A673 (cell line): ENCODE measurements at regions not wholly inside any gene's neighbourhood (a gene's known extent, or its start where the extent isn't known, plus 50 kb on each side); places are given as distances from the start of the nearest gene placed in this dataset.
"Not testable (repeated sequence)": the region's sequence is repeated elsewhere in the genome, so short reads cannot be mapped to it uniquely, and the experiment has no call there.

Experiments
- BruUV-seq: library from RNA; stranded (reverse); fragments of 400-500 nt; replicated peaks from 2 replicates; lab custom pipeline; 2021; lab: Mats Ljungman, UMichigan
- CTCF ChIA-PET: fragments of 300-600 bp; sonication (Branson Sonifier 250); formaldehyde crosslinking; loops from one replicate; lab custom pipeline; 2022; ENCODE audit warnings: antibody characterized with exemption; lab: Charles Lee
- POLR2A ChIA-PET: fragments of 300-600 bp; sonication (Branson Sonifier 250); formaldehyde crosslinking; loops from one replicate; lab custom pipeline; 2022; ENCODE audit warnings: antibody characterized with exemption; ENCODE audit not compliant: low non-redundant PET; lab: Charles Lee
- DNase-seq: peaks from one replicate; pipeline ENCODE4 v3.0.0-alpha.2; 2015; ENCODE audit warnings: low spot score
- H3K27ac ChIP-seq: fragments of 200-600 bp; sonication (generic); 2 replicates; pipeline ENCODE4 v1.5.1; 2016; ENCODE audit warnings: mixed run types, low read depth, mild to moderate bottlenecking, mixed read lengths, antibody characterized with exemption, low read length; ENCODE audit not compliant: poor library complexity, severe bottlenecking
- H3K27me3 ChIP-seq: fragments of 200-600 bp; sonication (generic); replicated peaks from 2 replicates; pipeline ENCODE4 v1.6.1; 2017; ENCODE audit warnings: mixed run types, low read depth, mild to moderate bottlenecking, mixed read lengths, antibody characterized with exemption, low read length; ENCODE audit not compliant: insufficient read depth, poor library complexity
- H3K36me3 ChIP-seq: fragments of 200-600 bp; sonication (generic); 2 replicates; pipeline ENCODE4 v1.6.1; 2016; ENCODE audit warnings: mixed run types, mild to moderate bottlenecking, mixed read lengths, antibody characterized with exemption, low read length; ENCODE audit not compliant: insufficient read depth, poor library complexity, severe bottlenecking
- H3K4me1 ChIP-seq: fragments of 200-600 bp; sonication (generic); 2 replicates; pipeline ENCODE4 v1.6.1; 2017; ENCODE audit warnings: mixed run types, mild to moderate bottlenecking, mixed read lengths, antibody characterized with exemption, low read length; ENCODE audit not compliant: insufficient read depth, poor library complexity, severe bottlenecking
- H3K4me3 ChIP-seq: fragments of 200-600 bp; sonication (generic); 2 replicates; pipeline ENCODE4 v1.5.1; 2016; ENCODE audit warnings: low read depth, mixed run types, mild to moderate bottlenecking, mixed read lengths, low read length; ENCODE audit not compliant: poor library complexity, severe bottlenecking
- H3K9me3 ChIP-seq: fragments of 200-600 bp; sonication (generic); 2 replicates; pipeline ENCODE4 v1.6.1; 2016; ENCODE audit warnings: mixed run types, low read depth, mild to moderate bottlenecking, mixed read lengths, antibody characterized with exemption, low read length; ENCODE audit not compliant: poor library complexity, severe bottlenecking
- EZH2 ChIP-seq: fragments of 200-600 bp; sonication (generic); IDR thresholded peaks from 2 replicates; pipeline ENCODE4 v1.6.1; 2017; ENCODE audit warnings: borderline replicate concordance, low read depth, mild to moderate bottlenecking, mixed read lengths, antibody characterized with exemption, low read length; ENCODE audit not compliant: poor library complexity, severe bottlenecking
- intact Hi-C: fragments of 100-400 bp; cut with micrococcal nuclease; formaldehyde crosslinking; loops from one replicate; pipeline ENCODE4 v1.10.0; 2022; ENCODE audit not compliant: unreplicated experiment
- TF ChIP-seq, protein P1 (sequence below): fragments of 300-800, 200-600 bp; sonication (generic); conservative IDR thresholded peaks from 2 replicates; pipeline ENCODE4 v1.5.1; 2017; ENCODE audit warnings: low read depth, mild to moderate bottlenecking, antibody characterized with exemption, low read length, moderate library complexity, mixed read lengths

DNA sequence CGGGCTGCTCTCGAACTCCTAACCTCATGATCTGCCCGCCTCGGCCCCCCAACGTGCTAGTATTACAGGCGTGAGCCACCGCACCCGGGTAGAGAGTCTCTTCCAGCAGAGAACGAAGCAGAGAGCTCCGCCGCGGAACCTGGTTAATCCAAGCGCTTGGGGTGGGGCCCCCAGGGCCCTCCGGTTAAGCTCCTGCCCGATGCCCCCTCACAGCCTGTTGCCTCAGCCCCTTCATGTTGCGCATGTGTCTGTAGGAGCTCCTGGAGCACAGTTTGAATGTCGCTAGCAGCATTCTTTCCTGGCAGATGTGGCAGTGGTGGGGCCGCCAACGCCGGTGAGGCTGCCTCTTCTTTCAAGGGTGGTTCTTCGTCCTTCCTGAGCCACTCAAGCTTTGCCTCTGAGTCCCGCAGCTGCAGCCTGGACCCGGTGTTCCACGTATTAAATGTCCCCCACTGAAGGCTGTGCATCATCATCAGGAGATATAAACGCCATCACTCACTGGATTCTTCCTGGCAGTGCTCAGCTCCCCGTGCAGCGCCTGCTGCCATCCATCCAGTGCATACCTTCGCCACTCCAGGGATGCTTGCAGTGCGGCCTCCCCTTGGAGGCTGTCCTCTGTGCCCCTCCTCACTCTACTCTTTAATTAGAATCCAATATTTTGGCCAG is 1919.3 kb downstream of the PCDH9 start:
- TF ChIP-seq EZH2 = no peak
- TF ChIP-seq, protein P1, sequence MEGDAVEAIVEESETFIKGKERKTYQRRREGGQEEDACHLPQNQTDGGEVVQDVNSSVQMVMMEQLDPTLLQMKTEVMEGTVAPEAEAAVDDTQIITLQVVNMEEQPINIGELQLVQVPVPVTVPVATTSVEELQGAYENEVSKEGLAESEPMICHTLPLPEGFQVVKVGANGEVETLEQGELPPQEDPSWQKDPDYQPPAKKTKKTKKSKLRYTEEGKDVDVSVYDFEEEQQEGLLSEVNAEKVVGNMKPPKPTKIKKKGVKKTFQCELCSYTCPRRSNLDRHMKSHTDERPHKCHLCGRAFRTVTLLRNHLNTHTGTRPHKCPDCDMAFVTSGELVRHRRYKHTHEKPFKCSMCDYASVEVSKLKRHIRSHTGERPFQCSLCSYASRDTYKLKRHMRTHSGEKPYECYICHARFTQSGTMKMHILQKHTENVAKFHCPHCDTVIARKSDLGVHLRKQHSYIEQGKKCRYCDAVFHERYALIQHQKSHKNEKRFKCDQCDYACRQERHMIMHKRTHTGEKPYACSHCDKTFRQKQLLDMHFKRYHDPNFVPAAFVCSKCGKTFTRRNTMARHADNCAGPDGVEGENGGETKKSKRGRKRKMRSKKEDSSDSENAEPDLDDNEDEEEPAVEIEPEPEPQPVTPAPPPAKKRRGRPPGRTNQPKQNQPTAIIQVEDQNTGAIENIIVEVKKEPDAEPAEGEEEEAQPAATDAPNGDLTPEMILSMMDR = no peak
- POLR2A ChIA-PET = no interaction called here
- DNase-seq = no peak
- H3K4me1 ChIP-seq = no peaks in the 10 kb centered on the region
- no peaks in the 10 kb centered on the region for H3K36me3 ChIP-seq
- H3K27ac ChIP-seq = no peak overlapping the region
- intact Hi-C loops = no loop called here
- H3K9me3 ChIP-seq = no peaks in the 10 kb centered on the region
- no TSS peak for BruUV-seq
- H3K4me3 ChIP-seq = no peak overlapping the region
- CTCF ChIA-PET = no interaction called here
- no peaks in the 10 kb centered on the region for H3K27me3 ChIP-seq

DNA sequence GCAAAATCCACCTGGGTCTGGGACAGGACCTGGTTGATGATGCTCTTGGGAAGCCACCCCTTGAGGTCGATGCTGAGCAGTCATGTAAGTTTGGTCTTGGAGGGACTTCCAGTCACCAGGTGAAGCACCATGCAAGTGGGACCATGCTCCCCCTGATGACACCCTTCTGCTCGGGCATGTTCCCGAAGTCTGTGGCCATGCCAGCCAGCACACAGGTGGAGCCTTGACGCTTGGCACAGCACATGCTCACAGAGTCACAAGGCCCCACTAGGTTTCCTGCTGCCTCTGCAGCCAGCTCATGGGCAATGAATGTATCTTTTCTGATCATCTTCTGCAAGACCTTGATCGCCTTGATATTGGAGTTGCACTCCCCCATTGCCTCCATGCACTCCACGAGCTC is 1920.2 kb downstream of the PCDH9 start:
- no peak for TF ChIP-seq EZH2
- TF ChIP-seq, protein P1 = no peak
- no TSS peak for BruUV-seq

DNA sequence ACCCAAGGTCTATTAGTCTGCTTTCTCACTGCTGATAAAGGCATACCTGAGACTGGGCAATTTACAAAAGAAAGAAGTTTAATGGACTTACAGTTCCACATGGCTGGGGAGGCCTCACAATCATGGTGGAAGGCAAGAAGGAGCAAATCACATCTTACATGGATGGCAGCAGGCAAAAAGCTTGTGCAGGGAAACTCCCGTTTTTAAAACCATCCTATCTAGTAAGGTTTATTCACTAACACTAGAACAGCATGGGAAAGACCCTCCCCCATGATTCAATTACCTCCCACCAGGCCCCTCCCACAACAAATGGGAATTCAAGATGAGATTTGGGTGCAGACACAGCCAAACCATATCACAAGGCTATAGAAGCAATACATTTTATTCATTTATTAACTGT is 1921.4 kb downstream of the PCDH9 start:
- DNase-seq, H3K4me1 ChIP-seq, H3K27me3 ChIP-seq, POLR2A ChIA-PET, H3K36me3 ChIP-seq, H3K4me3 ChIP-seq, H3K9me3 ChIP-seq, BruUV-seq, CTCF ChIA-PET, intact Hi-C loops, H3K27ac ChIP-seq: not testable (repeated sequence)

More for the DNA sequence above, 1920.2 kb downstream of the PCDH9 start:
- ChIA-PET CTCF (no interaction called here), POLR2A (no interaction called here)
- DNase-seq = no peak
- no peaks in the 10 kb centered on the region for H3K9me3 ChIP-seq
- no peaks in the 10 kb centered on the region for H3K4me1 ChIP-seq
- H3K27ac ChIP-seq = no peak overlapping the region
- H3K36me3 ChIP-seq = no peaks in the 10 kb centered on the region
- intact Hi-C loops = no loop called here
- H3K27me3 ChIP-seq = no peaks in the 10 kb centered on the region
- H3K4me3 ChIP-seq = no peak overlapping the region

DNA sequence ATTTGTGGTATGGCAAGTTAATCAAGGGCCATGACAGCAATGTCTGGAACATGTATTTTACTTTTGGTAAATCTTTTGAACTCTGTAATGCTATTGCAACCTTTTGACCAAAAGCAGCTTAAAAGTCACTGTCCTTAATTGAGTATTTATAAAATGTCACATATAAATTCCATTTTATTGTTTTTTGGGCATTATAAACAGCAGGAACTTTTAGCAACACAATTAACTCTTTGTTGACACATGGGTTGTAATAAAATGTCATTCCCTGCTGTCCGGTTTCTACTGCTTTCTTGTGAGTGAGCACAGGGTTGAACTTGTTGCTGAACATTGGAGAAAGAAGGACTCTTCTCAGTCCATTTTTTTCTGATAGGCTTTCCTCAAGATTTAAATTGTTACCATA is 1923.1 kb downstream of the PCDH9 start:
- BruUV-seq = no TSS peak
- Histone ChIP-seq H3K27me3 (no peaks in the 10 kb centered on the region), H3K9me3 (no peaks in the 10 kb centered on the region), H3K36me3 (no peaks in the 10 kb centered on the region), H3K4me1 (no peaks in the 10 kb centered on the region), H3K27ac (no peak overlapping the region), H3K4me3 (no peak overlapping the region)
- TF ChIP-seq EZH2 = no peak
- TF ChIP-seq, protein P1 = no peak
- no peak for DNase-seq
- intact Hi-C loops = no loop called here
- ChIA-PET CTCF (no interaction called here), POLR2A (no interaction called here)
